HUES48 (cell line): ENCODE measurements at regions not wholly inside any gene's neighbourhood (a gene's known extent, or its start where the extent isn't known, plus 50 kb on each side); places are given as distances from the start of the nearest gene placed in this dataset.
"Not testable (repeated sequence)": the region's sequence is repeated elsewhere in the genome, so short reads cannot be mapped to it uniquely, and the experiment has no call there.

ENCODE experiments used
- H3K27ac ChIP-seq: one replicate; pipeline ENCODE4 v1.7.0; 2013; ENCODE audit warnings: low read depth, low read length, inconsistent platforms
- H3K27me3 ChIP-seq: 2 replicates; pipeline ENCODE4 v1.6.1; 2013; ENCODE audit warnings: mild to moderate bottlenecking, low read length; ENCODE audit not compliant: control insufficient read depth, insufficient read depth
- H3K36me3 ChIP-seq: 2 replicates; pipeline ENCODE4 v1.6.1; 2013; ENCODE audit warnings: low read length; ENCODE audit not compliant: control insufficient read depth, insufficient read depth
- H3K4me1 ChIP-seq: 2 replicates; pipeline ENCODE4 v1.6.1; 2013; ENCODE audit warnings: mild to moderate bottlenecking, low read length; ENCODE audit not compliant: control insufficient read depth, insufficient read depth
- H3K4me3 ChIP-seq: 2 replicates; pipeline ENCODE4 v1.5.1; 2013; ENCODE audit warnings: mild to moderate bottlenecking, low read depth, low read length
- H3K9ac ChIP-seq: 2 replicates; pipeline ENCODE4 v1.6.1; 2013; ENCODE audit warnings: mild to moderate bottlenecking, low read depth, low read length, moderate library complexity
- H3K9me3 ChIP-seq: 2 replicates; pipeline ENCODE4 v1.6.1; 2013; ENCODE audit warnings: low read length; ENCODE audit not compliant: control insufficient read depth, insufficient read depth

GRCh38 chr6:134414793-134415192 is 96.9 kb upstream of the SGK1 start:
- Histone ChIP-seq H3K9ac (no peak overlapping the region), H3K9me3 (peaks cover 5% of the 10 kb centered on the region; the same call in 1 of the 2 replicates), H3K27me3 (no peaks in the 10 kb centered on the region), H3K4me3 (no peak overlapping the region), H3K36me3 (no peaks in the 10 kb centered on the region), H3K4me1 (no peaks in the 10 kb centered on the region), H3K27ac (no peak overlapping the region)

- no peaks in the 10 kb centered on the region for H3K27me3 ChIP-seq
- H3K4me1 ChIP-seq = no peaks in the 10 kb centered on the region
- no peaks in the 10 kb centered on the region for H3K36me3 ChIP-seq
- peaks cover 5% of the 10 kb centered on the region; the same call in 1 of the 2 replicates for H3K9me3 ChIP-seq
- no peak overlapping the region for H3K27ac ChIP-seq
- no peak overlapping the region for H3K4me3 ChIP-seq
- H3K9ac ChIP-seq = no peak overlapping the region
Measured at GRCh38 chr6:134413241-134413643, 95.3 kb upstream of the SGK1 start.

- Histone ChIP-seq H3K27me3 (no peaks in the 10 kb centered on the region), H3K27ac (no peak overlapping the region), H3K36me3 (no peaks in the 10 kb centered on the region), H3K4me1 (peaks cover 7% of the 10 kb centered on the region), H3K9ac (no peak overlapping the region), H3K4me3 (no peak overlapping the region), H3K9me3 (peaks cover 5% of the 10 kb centered on the region; the same call in 1 of the 2 replicates)
Measured at GRCh38 chr6:134410541-134410940, 92.6 kb upstream of the SGK1 start.

GRCh38 chr6:134407791-134408190 is 89.9 kb upstream of the SGK1 start:
- H3K4me1 ChIP-seq = peaks cover 18% of the 10 kb centered on the region
- H3K27ac ChIP-seq = no peak overlapping the region
- no peaks in the 10 kb centered on the region for H3K36me3 ChIP-seq
- 0 out of 2 replicates have a peak, but pooled peaks cover 2% of the 10 kb centered on the region for H3K9me3 ChIP-seq
- H3K4me3 ChIP-seq = no peak overlapping the region
- H3K27me3 ChIP-seq = no peaks in the 10 kb centered on the region
- no peak overlapping the region for H3K9ac ChIP-seq

- Histone ChIP-seq H3K9me3 (no peaks in the 10 kb centered on the region), H3K9ac (no peak overlapping the region), H3K36me3 (no peaks in the 10 kb centered on the region), H3K27ac (no peak overlapping the region), H3K27me3 (no peaks in the 10 kb centered on the region), H3K4me3 (no peak overlapping the region), H3K4me1 (peaks cover 18% of the 10 kb centered on the region)
Measured at GRCh38 chr6:134406311-134406710, 88.4 kb upstream of the SGK1 start.

- Histone ChIP-seq H3K27ac (peak overlapping the region; percentile 75), H3K27me3 (no peaks in the 10 kb centered on the region), H3K4me1 (peaks cover 24% of the 10 kb centered on the region), H3K9me3 (no peaks in the 10 kb centered on the region), H3K9ac (peak overlapping the region; percentile 13; the same call in 1 of the 2 replicates), H3K4me3 (peak overlapping the region; percentile 26; the same call in 1 of the 2 replicates), H3K36me3 (no peaks in the 10 kb centered on the region)
Measured at GRCh38 chr6:134405386-134406087, 87.6 kb upstream of the SGK1 start.

- H3K9ac ChIP-seq, H3K4me3 ChIP-seq, H3K36me3 ChIP-seq, H3K9me3 ChIP-seq, H3K27ac ChIP-seq, H3K27me3 ChIP-seq: not testable (repeated sequence)
- peaks cover 25% of the 10 kb centered on the region for H3K4me1 ChIP-seq
Measured at GRCh38 chr6:134403312-134403711, 85.4 kb upstream of the SGK1 start.

GRCh38 chr6:134402372-134402984 is 84.6 kb upstream of the SGK1 start:
- H3K4me3 ChIP-seq = no peak overlapping the region
- no peak overlapping the region for H3K9ac ChIP-seq
- H3K4me1 ChIP-seq = peaks cover 25% of the 10 kb centered on the region
- H3K36me3 ChIP-seq = no peaks in the 10 kb centered on the region
- no peaks in the 10 kb centered on the region for H3K27me3 ChIP-seq
- no peak overlapping the region for H3K27ac ChIP-seq
- H3K9me3 ChIP-seq = no peaks in the 10 kb centered on the region

- H3K27ac ChIP-seq = no peak overlapping the region
- no peaks in the 10 kb centered on the region for H3K27me3 ChIP-seq
- H3K4me1 ChIP-seq = peaks cover 22% of the 10 kb centered on the region
- no peaks in the 10 kb centered on the region for H3K9me3 ChIP-seq
- H3K36me3 ChIP-seq = no peaks in the 10 kb centered on the region
- H3K4me3 ChIP-seq = no peak overlapping the region
- no peak overlapping the region for H3K9ac ChIP-seq
Measured at GRCh38 chr6:134400941-134401340, 83.0 kb upstream of the SGK1 start.

GRCh38 chr6:134398453-134398852 is 80.5 kb upstream of the SGK1 start:
- no peak overlapping the region for H3K4me3 ChIP-seq
- H3K9me3 ChIP-seq = no peaks in the 10 kb centered on the region
- no peak overlapping the region for H3K27ac ChIP-seq
- H3K9ac ChIP-seq = no peak overlapping the region
- H3K4me1 ChIP-seq = peaks cover 7% of the 10 kb centered on the region
- H3K27me3 ChIP-seq = no peaks in the 10 kb centered on the region
- no peaks in the 10 kb centered on the region for H3K36me3 ChIP-seq

- Histone ChIP-seq H3K27ac (no peak overlapping the region), H3K36me3 (no peaks in the 10 kb centered on the region), H3K4me3 (no peak overlapping the region), H3K27me3 (no peaks in the 10 kb centered on the region), H3K9me3 (no peaks in the 10 kb centered on the region), H3K4me1 (peaks cover 8% of the 10 kb centered on the region), H3K9ac (no peak overlapping the region)
Measured at GRCh38 chr6:134397676-134398075, 79.8 kb upstream of the SGK1 start.
